IPS-NIHi7 (cell line): ENCODE measurements at regions not wholly inside any gene's neighbourhood (a gene's known extent, or its start where the extent isn't known, plus 50 kb on each side); places are given as distances from the start of the nearest gene placed in this dataset.
A peak's percentile ranks its signal among the peaks of the same experiment; 100 is the strongest.
"Not testable (repeated sequence)": the region's sequence is repeated elsewhere in the genome, so short reads cannot be mapped to it uniquely, and the experiment has no call there.

ENCODE experiments used
- DNase-seq: peaks from one replicate; pipeline ENCODE4 v3.0.0; 2012; ENCODE audit warnings: mixed read lengths; ENCODE audit errors: extremely low spot score

- DNase-seq, result no peak
Observed at GRCh38 chr12:87107270-87107669, 851.1 kb upstream of the MGAT4C start.

- no peak for DNase-seq
Observed at GRCh38 chr12:87096082-87096585, 839.9 kb upstream of the MGAT4C start.

GRCh38 chr12:87094356-87094755 is 838.2 kb upstream of the MGAT4C start:
- no peak for DNase-seq

GRCh38 chr12:87092421-87092820 is 836.2 kb upstream of the MGAT4C start:
- DNase-seq, result no peak

- no peak for DNase-seq
Observed at GRCh38 chr12:87086118-87086891, 830.1 kb upstream of the MGAT4C start.

GRCh38 chr12:87085286-87085685 is 829.1 kb upstream of the MGAT4C start:
- DNase-seq, result no peak

GRCh38 chr12:87082756-87083155 is 826.6 kb upstream of the MGAT4C start:
- DNase-seq, result no peak

- no peak for DNase-seq
Observed at GRCh38 chr12:87074781-87075180, 818.6 kb upstream of the MGAT4C start.

- DNase-seq, result no peak
Observed at GRCh38 chr12:87066326-87066725, 810.1 kb upstream of the MGAT4C start.

GRCh38 chr12:87059231-87059630 is 803.0 kb upstream of the MGAT4C start:
- DNase-seq, result no peak

GRCh38 chr12:87054226-87054625 is 798.0 kb upstream of the MGAT4C start:
- DNase-seq, result no peak

- no peak for DNase-seq
Observed at GRCh38 chr12:87051621-87052020, 795.4 kb upstream of the MGAT4C start.

- no peak for DNase-seq
Observed at GRCh38 chr12:87047691-87048090, 791.5 kb upstream of the MGAT4C start.

- DNase-seq, result no peak
Observed at GRCh38 chr12:87039536-87039935, 783.3 kb upstream of the MGAT4C start.

GRCh38 chr12:87038098-87038497 is 781.9 kb upstream of the MGAT4C start:
- no peak for DNase-seq

- DNase-seq, result no peak
Observed at GRCh38 chr12:87025976-87026375, 769.8 kb upstream of the MGAT4C start.

- DNase-seq, result no peak
Observed at GRCh38 chr12:87021400-87021799, 765.2 kb upstream of the MGAT4C start.

GRCh38 chr12:87020071-87020470 is 763.9 kb upstream of the MGAT4C start:
- DNase-seq, result peak; percentile 8

GRCh38 chr12:87015352-87015751 is 759.2 kb upstream of the MGAT4C start:
- DNase-seq, result no peak

- no peak for DNase-seq
Observed at GRCh38 chr12:87008785-87009384, 752.7 kb upstream of the MGAT4C start.

- no peak for DNase-seq
Observed at GRCh38 chr12:87001102-87001501, 744.9 kb upstream of the MGAT4C start.

GRCh38 chr12:86985298-86985697 is 729.1 kb upstream of the MGAT4C start:
- no peak for DNase-seq

GRCh38 chr12:86970595-86970994 is 714.4 kb upstream of the MGAT4C start:
- not testable (repeated sequence) for DNase-seq
